GM10266 (cell line): ENCODE measurements at regions not wholly inside any gene's neighbourhood (a gene's known extent, or its start where the extent isn't known, plus 50 kb on each side); places are given as distances from the start of the nearest gene placed in this dataset.

Experiments used
- DNase-seq: peaks from one replicate; pipeline ENCODE4 v3.0.0; 2012; ENCODE audit errors: extremely low spot score
- CTCF ChIP-seq: IDR thresholded peaks from 2 replicates; pipeline ENCODE4 v1.5.1; 2012; ENCODE audit warnings: mild to moderate bottlenecking, low read depth; ENCODE audit not compliant: control insufficient read depth, insufficient read depth; ENCODE audit errors: missing control alignments

GRCh38 chr14:99322731-99323599 lies 51.0 kb upstream of the BCL11B start:
- TF ChIP-seq CTCF: no peak
- no peak for DNase-seq

GRCh38 chr14:99321955-99322730 lies 50.1 kb upstream of the BCL11B start:
- TF ChIP-seq CTCF: no peak
- no peak for DNase-seq
